SK-N-SH (cell line): ENCODE measurements at regions not wholly inside any gene's neighbourhood (a gene's known extent, or its start where the extent isn't known, plus 50 kb on each side); places are given as distances from the start of the nearest gene placed in this dataset.

Source experiments
- CTCF ChIA-PET: fragments of 300-600, 350-600 bp; formaldehyde crosslinking; extraction: SDS; loops from one replicate; lab custom pipeline; 2021; lab: Yijun Ruan, JAX
- POLR2A ChIA-PET: fragments of 350-600 bp; sonication (Branson Sonifier 250); formaldehyde crosslinking; extraction: SDS; loops from one replicate; lab custom pipeline; 2020; ENCODE audit warnings: antibody characterized with exemption, inconsistent platforms; lab: Yijun Ruan, JAX
- DNase-seq: peaks from one replicate; pipeline ENCODE4 v3.0.0; 2012
- H2AFZ ChIP-seq: fragments of 200-600 bp; sonication (generic); 2 replicates; pipeline ENCODE4 v1.8.1; 2016; ENCODE audit warnings: antibody characterized with exemption, mild to moderate bottlenecking, low read depth
- H3F3A ChIP-seq: fragments of 200-600 bp; sonication (generic); replicated peaks from 2 replicates; pipeline ENCODE3; 2016; ENCODE audit warnings: antibody characterized with exemption, mild to moderate bottlenecking; ENCODE audit not compliant: insufficient read depth
- H3K27ac ChIP-seq, 2 experiments: fragments of 200-500 bp in 1 of 2; fragments of 200-600 bp in 1 of 2; sonication (Bioruptor generic) in 1 of 2; sonication (generic), shearing (Covaris generic) in 1 of 2; 2 replicates each; pipeline versions ENCODE4 v1.5.1 to v1.6.1; 2014 to 2016; ENCODE audit warnings: low read depth in 2 of 2, inconsistent platforms in 1 of 2, low read length in 1 of 2, mild to moderate bottlenecking in 1 of 2, mixed read lengths in 1 of 2
- H3K27me3 ChIP-seq: fragments of 200-600 bp; sonication (generic), shearing (Covaris generic); 2 replicates; pipeline ENCODE4 v1.6.1; 2016; ENCODE audit warnings: mixed run types; ENCODE audit not compliant: insufficient read depth
- H3K36me3 ChIP-seq, 2 experiments: fragments of 200-500 bp in 1 of 2; fragments of 200-600 bp in 1 of 2; sonication (Bioruptor generic) in 1 of 2; sonication (generic) in 1 of 2; replicated peaks in 1 of 2; 2 replicates each; pipeline versions ENCODE3 to v1.5.1; 2014 to 2016; ENCODE audit warnings: low read length in 1 of 2, mild to moderate bottlenecking in 1 of 2; ENCODE audit not compliant: insufficient read depth in 2 of 2, control insufficient read depth in 1 of 2
- H3K4me1 ChIP-seq, 2 experiments: fragments of 200-500 bp in 1 of 2; fragments of 200-600 bp in 1 of 2; sonication (Bioruptor generic) in 1 of 2; sonication (generic), shearing (Covaris generic) in 1 of 2; 2 replicates each; pipeline versions ENCODE4 v1.5.1 to v1.6.1; 2014 to 2016; ENCODE audit warnings: low read depth in 1 of 2, low read length in 1 of 2, mixed run types in 1 of 2; ENCODE audit not compliant: insufficient read depth in 2 of 2, control insufficient read depth in 1 of 2
- H3K4me2 ChIP-seq: fragments of 200-600 bp; sonication (generic), shearing (Covaris generic); 2 replicates; pipeline ENCODE4 v1.6.1; 2017; ENCODE audit warnings: mixed run types
- H3K4me3 ChIP-seq, 2 experiments: fragments of 200-500 bp in 1 of 2; fragments of 200-600 bp in 1 of 2; sonication (Bioruptor generic) in 1 of 2; sonication (generic), shearing (Covaris generic) in 1 of 2; 2 replicates each; pipeline versions ENCODE4 v1.5.1 to v1.8.1; 2014 to 2016; ENCODE audit warnings: low read depth in 2 of 2, inconsistent platforms in 1 of 2, low read length in 1 of 2, mild to moderate bottlenecking in 1 of 2, mixed read lengths in 1 of 2, moderate library complexity in 1 of 2
- H3K79me2 ChIP-seq: fragments of 200-600 bp; sonication (generic); 2 replicates; pipeline ENCODE4 v1.8.1; 2017; ENCODE audit warnings: mild to moderate bottlenecking; ENCODE audit not compliant: insufficient read depth
- H3K9ac ChIP-seq: fragments of 200-600 bp; sonication (generic); 2 replicates; pipeline ENCODE4 v1.6.1; 2017; ENCODE audit warnings: mixed run types
- H3K9me2 ChIP-seq: fragments of 200-600 bp; sonication (generic); 2 replicates; pipeline ENCODE4 v1.6.1; 2017; ENCODE audit warnings: mixed run types
- H3K9me3 ChIP-seq: fragments of 200-600 bp; sonication (generic); 2 replicates; pipeline ENCODE4 v1.6.1; 2017; ENCODE audit warnings: mixed run types, mild to moderate bottlenecking, moderate library complexity
- H4K20me1 ChIP-seq: fragments of 200-600 bp; sonication (generic); 2 replicates; pipeline ENCODE4 v1.6.1; 2017; ENCODE audit warnings: mild to moderate bottlenecking, mixed run types; ENCODE audit not compliant: insufficient read depth
- CHD2 ChIP-seq: fragments of 150-350 bp; IDR thresholded peaks from 2 replicates; pipeline ENCODE4 v1.6.1; 2018; ENCODE audit warnings: low read length; ENCODE audit not compliant: partially characterized antibody
- ELF1 ChIP-seq: IDR thresholded peaks from 2 replicates; pipeline ENCODE4 v1.4.0; 2012
- EP300 ChIP-seq, 2 experiments: IDR thresholded peaks; 2 replicates each; pipeline versions ENCODE4 v1.4.0 to v1.6.1; 2012; ENCODE audit warnings: borderline replicate concordance in 1 of 2, low read depth in 1 of 2, low read length in 1 of 2
- EZH2phosphoT487 ChIP-seq: fragments of 200-600 bp; sonication (generic); IDR thresholded peaks from 2 replicates; pipeline ENCODE4 v1.6.1; 2017; ENCODE audit warnings: low read depth, mixed run types, mild to moderate bottlenecking, antibody characterized with exemption, moderate library complexity, borderline replicate concordance
- FOXJ3 ChIP-seq: sonication (generic); formaldehyde crosslinking; IDR thresholded peaks from 2 replicates; pipeline ENCODE4 v1.5.1; 2020; ENCODE audit warnings: mild to moderate bottlenecking, missing genetic modification reagents
- GATA2 ChIP-seq: sonication (generic); formaldehyde crosslinking; IDR thresholded peaks from 2 replicates; pipeline ENCODE4 v1.5.0; 2020; ENCODE audit warnings: mild to moderate bottlenecking, missing genetic modification reagents
- JUND ChIP-seq: IDR thresholded peaks from 2 replicates; pipeline ENCODE4 v1.4.0; 2012
- MEF2A ChIP-seq: IDR thresholded peaks from 2 replicates; pipeline ENCODE4 v1.4.0; 2012; ENCODE audit warnings: low read depth, borderline replicate concordance
- MXI1 ChIP-seq: IDR thresholded peaks from 2 replicates; pipeline ENCODE4 v1.6.1; 2012; ENCODE audit warnings: mild to moderate bottlenecking, low read depth, low read length, improper control_type of control experiment
- NFIC ChIP-seq: IDR thresholded peaks from 2 replicates; pipeline ENCODE4 v1.4.0; 2012; ENCODE audit warnings: borderline replicate concordance
- RAD21 ChIP-seq: IDR thresholded peaks from 2 replicates; pipeline ENCODE4 v1.6.1; 2012; ENCODE audit warnings: mild to moderate bottlenecking, low read length
- RCOR1 ChIP-seq: fragments of 150-350 bp; IDR thresholded peaks from 2 replicates; pipeline ENCODE4 v1.6.1; 2017; ENCODE audit warnings: antibody characterized with exemption, low read length
- RFX5 ChIP-seq: IDR thresholded peaks from 2 replicates; pipeline ENCODE4 v1.6.1; 2012; ENCODE audit warnings: mild to moderate bottlenecking, improper control_type of control experiment, low read length
- RXRA ChIP-seq: IDR thresholded peaks from 2 replicates; pipeline ENCODE4 v1.4.0; 2012; ENCODE audit warnings: low read depth, mild to moderate bottlenecking, borderline replicate concordance
- SMC3 ChIP-seq: IDR thresholded peaks from 2 replicates; pipeline ENCODE4 v1.6.1; 2012; ENCODE audit warnings: low read depth, low read length, improper control_type of control experiment
- TAF1 ChIP-seq: IDR thresholded peaks from 2 replicates; pipeline ENCODE4 v1.6.1; 2012; ENCODE audit warnings: low read depth, mild to moderate bottlenecking, low read length, moderate library complexity, borderline replicate concordance
- TCF12 ChIP-seq: IDR thresholded peaks from 2 replicates; pipeline ENCODE4 v1.4.0; 2012
- YY1 ChIP-seq: IDR thresholded peaks from 2 replicates; pipeline ENCODE4 v1.4.0; 2012; ENCODE audit warnings: low read depth, mild to moderate bottlenecking
- WGBS: methylation state at CpG from one replicate; pipeline ENCODE4 v1.1.6; 2017; ENCODE audit warnings: low lambda C conversion rate; 5-methylcytosine and 5-hydroxymethylcytosine counted together
- TF ChIP-seq, protein P1 (sequence below): fragments of 150-350 bp; IDR thresholded peaks from 2 replicates; pipeline ENCODE4 v1.6.1; 2016; ENCODE audit warnings: mild to moderate bottlenecking, low read depth, low read length
- TF ChIP-seq, protein P2 (sequence below): IDR thresholded peaks from 2 replicates; pipeline ENCODE4 v1.4.0; 2012; ENCODE audit warnings: low read depth, borderline replicate concordance
- TF ChIP-seq, protein P3 (sequence below): fragments of 150-350 bp; IDR thresholded peaks from 2 replicates; pipeline ENCODE4 v1.6.1; 2017; ENCODE audit warnings: antibody characterized with exemption, low read length, low read depth, borderline replicate concordance
- TF ChIP-seq, protein P4 (sequence below): IDR thresholded peaks from 2 replicates; pipeline ENCODE4; 2012
- TF ChIP-seq, protein P5 (sequence below): IDR thresholded peaks from 2 replicates; pipeline ENCODE4 v1.4.0; 2012; ENCODE audit warnings: low read depth, borderline replicate concordance

DNA sequence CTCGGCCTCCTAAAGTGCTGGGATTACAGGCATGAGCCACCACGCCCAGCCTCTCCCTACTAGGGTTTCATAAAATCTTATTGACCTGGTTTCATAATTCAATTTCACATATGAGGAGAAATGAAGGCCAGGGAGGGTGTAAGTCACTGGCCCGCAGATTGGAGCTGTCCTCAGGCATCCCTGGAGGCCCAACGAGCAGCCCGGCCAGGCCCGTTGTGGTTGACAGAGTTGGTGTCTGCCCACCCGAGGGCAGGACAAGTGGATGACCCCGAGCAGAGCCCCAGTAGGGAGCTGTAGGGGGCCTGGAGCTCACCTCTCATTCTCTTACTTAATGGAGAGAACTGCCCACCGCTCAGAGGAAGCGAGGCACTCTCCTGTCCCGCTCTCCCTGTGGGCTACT lies 78.9 kb downstream of the CPN2 start (continued):
- TF ChIP-seq, protein P1, sequence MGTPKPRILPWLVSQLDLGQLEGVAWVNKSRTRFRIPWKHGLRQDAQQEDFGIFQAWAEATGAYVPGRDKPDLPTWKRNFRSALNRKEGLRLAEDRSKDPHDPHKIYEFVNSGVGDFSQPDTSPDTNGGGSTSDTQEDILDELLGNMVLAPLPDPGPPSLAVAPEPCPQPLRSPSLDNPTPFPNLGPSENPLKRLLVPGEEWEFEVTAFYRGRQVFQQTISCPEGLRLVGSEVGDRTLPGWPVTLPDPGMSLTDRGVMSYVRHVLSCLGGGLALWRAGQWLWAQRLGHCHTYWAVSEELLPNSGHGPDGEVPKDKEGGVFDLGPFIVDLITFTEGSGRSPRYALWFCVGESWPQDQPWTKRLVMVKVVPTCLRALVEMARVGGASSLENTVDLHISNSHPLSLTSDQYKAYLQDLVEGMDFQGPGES, result no peak
- TF ChIP-seq RAD21 (no peak), SMC3 (no peak)

DNA sequence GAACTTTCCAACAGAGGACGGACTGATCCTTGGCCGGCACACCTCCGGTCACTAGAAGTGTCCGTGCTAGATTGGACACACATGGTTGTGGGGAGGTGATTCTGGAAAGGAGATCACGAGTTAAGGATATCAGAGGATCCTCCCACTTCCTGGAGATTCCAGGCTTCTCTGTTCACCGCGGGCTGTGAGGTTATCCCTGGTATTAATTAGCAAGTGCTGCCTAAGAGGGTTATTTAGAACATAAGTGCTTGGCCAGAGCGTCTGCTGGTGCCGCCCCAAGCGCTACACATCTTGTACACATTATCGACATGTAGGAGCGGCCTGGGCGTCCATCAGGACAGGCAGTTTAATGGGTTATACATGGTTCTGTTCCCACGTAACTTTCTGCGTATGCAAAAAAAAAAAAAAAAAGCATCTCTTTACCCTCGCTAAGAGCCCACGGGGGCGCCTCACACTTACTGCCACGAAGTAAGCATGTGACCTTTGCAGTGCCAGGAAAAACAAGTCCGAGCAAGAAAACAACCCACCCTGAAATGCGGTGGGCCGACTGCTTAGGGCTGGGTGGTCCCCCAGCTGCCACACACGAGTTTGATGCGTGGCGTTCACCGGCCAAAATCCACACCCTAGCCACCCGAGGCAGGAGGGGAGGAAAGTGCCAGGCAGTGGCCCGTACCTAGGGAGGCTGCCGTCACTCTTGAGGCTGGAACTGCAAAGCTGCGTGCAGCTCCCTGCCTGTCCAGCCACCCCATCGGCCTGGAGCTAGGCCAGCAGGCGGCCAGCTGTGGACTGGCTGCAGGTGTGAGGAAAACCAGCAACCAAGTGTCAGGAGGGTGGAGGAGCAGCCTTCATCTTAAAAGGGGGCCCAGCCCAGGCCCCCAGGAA lies 78.0 kb downstream of the CPN2 start:
- CTCF ChIA-PET, result interaction anchor here (0.6 to 5.6 kb wide), 12 partner anchors 11 to 282 kb away, joined by 3 to 48 read pairs (median 6); no protein-coding TSS in a partner anchor
- Histone ChIP-seq H3K79me2 (no peaks in the 10 kb centered on the region), H3K9me3 (no peaks in the 10 kb centered on the region), H3K36me3 (no peaks in the 10 kb centered on the region), H3K9me2 (no peaks in the 10 kb centered on the region), H3K4me3 (no peak overlapping the region; a peak in 1 of 4 replicates), H3K27me3 (no peaks in the 10 kb centered on the region), H3K27ac (peak overlapping the region in 1 of 2 experiments; percentile 98; a peak in 3 of 4 replicates), H3K9ac (no peak overlapping the region), H2AFZ (no peak overlapping the region), H3F3A (peaks cover 18% of the 10 kb centered on the region), H4K20me1 (no peaks in the 10 kb centered on the region), H3K4me2 (no peak overlapping the region), H3K4me1 (peaks cover 6 to 76% of the 10 kb centered on the region in 2 experiments; a peak in 3 of 4 replicates)
- DNase-seq, result peak; percentile 80
- TF ChIP-seq FOXJ3 (CRISPR knock-in tag) (peak; percentile 62; the same call in 1 of the 2 replicates), EZH2phosphoT487 (no peak), RXRA (no peak), NFIC (no peak), EP300 (IDR thresholded peaks at IDR 0.05; ENCODE audit: borderline replicate concordance in 1 of 2, low read depth in 1 of 2, low read length in 1 of 2) (peak in 1 of 2 experiments; percentile 97; a peak in 2 of 4 replicates), RFX5 (no peak), RAD21 (peak; percentile 21; the same call in 1 of the 2 replicates), JUND (no peak), ELF1 (no peak), TCF12 (no peak; the same call in 1 of the 2 replicates), YY1 (no peak), MEF2A (no peak), RCOR1 (peak; percentile 92), TAF1 (no peak), CHD2 (peak; percentile 79), MXI1 (peak; percentile 71), GATA2 (CRISPR knock-in tag) (peak; percentile 72)
- TF ChIP-seq, protein P2, sequence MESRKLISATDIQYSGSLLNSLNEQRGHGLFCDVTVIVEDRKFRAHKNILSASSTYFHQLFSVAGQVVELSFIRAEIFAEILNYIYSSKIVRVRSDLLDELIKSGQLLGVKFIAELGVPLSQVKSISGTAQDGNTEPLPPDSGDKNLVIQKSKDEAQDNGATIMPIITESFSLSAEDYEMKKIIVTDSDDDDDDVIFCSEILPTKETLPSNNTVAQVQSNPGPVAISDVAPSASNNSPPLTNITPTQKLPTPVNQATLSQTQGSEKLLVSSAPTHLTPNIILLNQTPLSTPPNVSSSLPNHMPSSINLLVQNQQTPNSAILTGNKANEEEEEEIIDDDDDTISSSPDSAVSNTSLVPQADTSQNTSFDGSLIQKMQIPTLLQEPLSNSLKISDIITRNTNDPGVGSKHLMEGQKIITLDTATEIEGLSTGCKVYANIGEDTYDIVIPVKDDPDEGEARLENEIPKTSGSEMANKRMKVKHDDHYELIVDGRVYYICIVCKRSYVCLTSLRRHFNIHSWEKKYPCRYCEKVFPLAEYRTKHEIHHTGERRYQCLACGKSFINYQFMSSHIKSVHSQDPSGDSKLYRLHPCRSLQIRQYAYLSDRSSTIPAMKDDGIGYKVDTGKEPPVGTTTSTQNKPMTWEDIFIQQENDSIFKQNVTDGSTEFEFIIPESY, result no peak
- TF ChIP-seq, protein P3, sequence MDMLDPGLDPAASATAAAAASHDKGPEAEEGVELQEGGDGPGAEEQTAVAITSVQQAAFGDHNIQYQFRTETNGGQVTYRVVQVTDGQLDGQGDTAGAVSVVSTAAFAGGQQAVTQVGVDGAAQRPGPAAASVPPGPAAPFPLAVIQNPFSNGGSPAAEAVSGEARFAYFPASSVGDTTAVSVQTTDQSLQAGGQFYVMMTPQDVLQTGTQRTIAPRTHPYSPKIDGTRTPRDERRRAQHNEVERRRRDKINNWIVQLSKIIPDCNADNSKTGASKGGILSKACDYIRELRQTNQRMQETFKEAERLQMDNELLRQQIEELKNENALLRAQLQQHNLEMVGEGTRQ, result no peak
- TF ChIP-seq, protein P4, sequence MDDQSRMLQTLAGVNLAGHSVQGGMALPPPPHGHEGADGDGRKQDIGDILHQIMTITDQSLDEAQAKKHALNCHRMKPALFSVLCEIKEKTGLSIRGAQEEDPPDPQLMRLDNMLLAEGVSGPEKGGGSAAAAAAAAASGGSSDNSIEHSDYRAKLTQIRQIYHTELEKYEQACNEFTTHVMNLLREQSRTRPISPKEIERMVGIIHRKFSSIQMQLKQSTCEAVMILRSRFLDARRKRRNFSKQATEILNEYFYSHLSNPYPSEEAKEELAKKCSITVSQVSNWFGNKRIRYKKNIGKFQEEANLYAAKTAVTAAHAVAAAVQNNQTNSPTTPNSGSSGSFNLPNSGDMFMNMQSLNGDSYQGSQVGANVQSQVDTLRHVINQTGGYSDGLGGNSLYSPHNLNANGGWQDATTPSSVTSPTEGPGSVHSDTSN, result no peak
- TF ChIP-seq, protein P5, sequence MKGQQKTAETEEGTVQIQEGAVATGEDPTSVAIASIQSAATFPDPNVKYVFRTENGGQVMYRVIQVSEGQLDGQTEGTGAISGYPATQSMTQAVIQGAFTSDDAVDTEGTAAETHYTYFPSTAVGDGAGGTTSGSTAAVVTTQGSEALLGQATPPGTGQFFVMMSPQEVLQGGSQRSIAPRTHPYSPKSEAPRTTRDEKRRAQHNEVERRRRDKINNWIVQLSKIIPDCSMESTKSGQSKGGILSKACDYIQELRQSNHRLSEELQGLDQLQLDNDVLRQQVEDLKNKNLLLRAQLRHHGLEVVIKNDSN, result no peak
- WGBS, result 67% methylated on average over 31 of the region's 32 CpGs
- POLR2A ChIA-PET, result interaction anchor here (1.0 to 4.5 kb wide), 5 partner anchors 10 to 139 kb away, joined by 3 to 49 read pairs (median 4); no protein-coding TSS in a partner anchor
